Thyroid gland (tissue), 4 donors: ENCODE measurements at regions not wholly inside any gene's neighbourhood (a gene's known extent, or its start where the extent isn't known, plus 50 kb on each side); places are given as distances from the start of the nearest gene placed in this dataset.

ENCODE experiments used
- CTCF ChIP-seq, 6 experiments: fragments of 200-600 bp in 3 of 6; fragments of 450-650 bp in 3 of 6; sonication (generic) in 3 of 6; IDR thresholded peaks; one replicate each; pipeline ENCODE4 v1.5.1; 2016 to 2019; ENCODE audit warnings: antibody characterized with exemption in 6 of 6, mild to moderate bottlenecking in 2 of 6, inconsistent platforms in 1 of 6, moderate library complexity in 1 of 6
- POLR2A ChIP-seq, 2 donors: fragments of 450-650 bp; IDR thresholded peaks; one replicate each; pipeline ENCODE4 v1.6.1; 2017; ENCODE audit warnings: antibody characterized with exemption in 2 of 2, mild to moderate bottlenecking in 2 of 2, moderate library complexity in 1 of 2

GRCh38 chr3:72169120-72169519, 384.2 kb upstream of the PROK2 start:
- TF ChIP-seq POLR2A (IDR thresholded peaks at IDR 0.05) (no peak), CTCF (IDR thresholded peaks at IDR 0.05) (no peak)
